HG03521 (cell line): ENCODE measurements at regions not wholly inside any gene's neighbourhood (a gene's known extent, or its start where the extent isn't known, plus 50 kb on each side); places are given as distances from the start of the nearest gene placed in this dataset.
"Not testable (repeated sequence)": the region's sequence is repeated elsewhere in the genome, so short reads cannot be mapped to it uniquely, and the experiment has no call there.

Source experiments
- ATAC-seq: cut with Tn5 transposase; IDR thresholded peaks from one replicate; pipeline ENCODE4 v1.9.1; 2021; ENCODE audit warnings: mild to moderate bottlenecking, moderate library complexity; ENCODE audit not compliant: unreplicated experiment

DNA sequence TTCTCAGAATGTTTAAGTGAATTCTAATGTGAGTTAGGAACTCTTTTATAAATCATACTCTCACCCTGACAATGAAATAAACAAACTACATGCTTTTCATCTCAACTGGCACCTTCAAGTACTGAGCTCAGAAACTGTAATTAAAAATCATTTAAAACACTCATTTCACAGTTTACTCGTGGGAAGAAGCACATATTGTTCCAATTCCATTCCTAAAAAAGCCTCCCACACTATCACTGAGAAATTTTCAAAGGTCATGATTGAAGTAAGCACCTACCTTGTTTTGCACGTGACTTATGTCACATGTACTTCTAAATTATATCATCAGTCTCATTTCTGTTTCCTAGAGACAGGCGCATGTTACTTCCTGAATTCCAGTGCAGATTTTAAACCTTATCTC lies 678.1 kb upstream of the SLC8A1 start:
- no peak for ATAC-seq

DNA sequence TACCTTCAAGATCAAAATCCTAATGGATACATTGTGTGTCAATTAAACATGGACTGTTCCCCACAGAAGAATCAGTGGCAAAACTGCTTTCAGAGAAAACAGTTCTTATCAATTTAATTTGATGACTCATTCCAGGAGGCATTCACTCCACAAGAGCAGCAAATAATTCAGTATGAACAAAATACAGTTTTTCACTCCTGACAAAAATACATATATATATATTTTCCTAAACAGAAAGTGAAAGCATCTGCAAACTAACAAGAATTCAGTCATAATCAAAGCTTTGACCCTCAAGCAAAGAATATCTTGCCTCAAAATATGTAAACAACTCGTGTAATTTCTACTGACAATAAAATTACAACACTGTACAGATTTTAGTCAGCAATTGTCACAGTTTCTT lies 685.1 kb upstream of the SLC8A1 start:
- ATAC-seq = no peak

DNA sequence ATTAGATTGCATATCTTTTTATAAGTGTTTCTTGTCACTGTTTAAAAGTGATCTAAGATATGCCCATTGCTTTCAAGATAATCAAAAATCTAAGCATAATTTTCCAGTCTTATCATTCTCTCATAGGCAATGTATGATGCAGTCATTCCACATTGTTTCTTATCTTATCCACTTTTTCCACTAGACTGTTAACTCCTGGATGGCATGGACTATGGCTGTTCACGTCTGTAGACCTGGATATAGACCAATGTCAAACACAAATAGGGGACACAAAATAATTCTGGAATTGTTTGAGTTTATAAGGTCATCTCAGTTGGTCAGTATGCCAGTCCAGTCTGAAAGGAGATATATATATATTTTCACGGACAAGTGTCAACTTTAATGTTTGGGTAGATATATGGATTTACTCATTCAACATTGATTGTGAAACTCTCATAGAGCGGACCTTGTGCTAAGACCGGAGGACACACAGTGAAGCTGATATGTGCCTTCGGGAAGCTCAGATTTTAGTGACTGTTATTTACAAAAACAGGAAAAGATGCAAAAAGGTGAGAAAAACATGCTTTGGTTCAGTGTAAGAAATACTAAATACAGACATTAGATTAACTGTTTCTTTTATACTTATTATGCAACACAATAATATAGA lies 689.4 kb upstream of the SLC8A1 start:
- no peak for ATAC-seq

DNA sequence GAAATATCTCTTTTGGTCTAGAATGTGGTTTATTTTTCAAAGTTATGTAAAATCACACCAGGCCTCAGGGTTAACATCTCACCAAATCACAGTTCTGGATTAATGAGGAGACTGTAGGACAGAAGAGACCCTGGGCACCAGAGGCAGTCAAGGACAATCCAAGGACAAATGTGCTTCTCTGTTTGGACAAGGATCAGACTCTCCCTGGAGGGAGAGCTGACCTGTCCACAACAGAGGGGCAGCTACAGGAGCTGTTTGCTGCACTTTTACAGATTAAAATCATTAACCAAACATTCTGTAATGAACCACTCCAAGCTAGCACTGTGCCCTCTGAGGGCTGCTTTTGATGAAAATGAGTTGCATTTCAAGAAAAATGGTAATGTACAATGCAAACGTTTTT lies 690.6 kb upstream of the SLC8A1 start:
- no peak for ATAC-seq

DNA sequence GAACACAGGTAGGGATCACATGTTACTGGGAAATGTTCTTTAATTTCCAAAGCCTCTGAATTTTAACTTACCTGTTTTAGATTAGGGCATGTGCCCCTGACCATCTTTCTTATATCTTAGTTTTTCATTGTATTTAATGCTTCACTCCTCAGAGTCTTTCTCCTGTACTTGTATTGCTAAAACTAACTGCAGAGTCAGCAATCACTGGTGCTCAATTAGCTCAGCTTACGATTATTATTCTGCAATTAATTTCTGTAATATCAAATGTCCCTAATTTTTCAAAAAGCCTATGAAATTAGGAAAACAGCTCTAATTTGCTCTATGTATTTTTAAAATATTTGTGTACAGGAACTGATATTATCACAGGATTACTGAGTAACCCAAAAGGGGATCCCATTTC lies 693.2 kb upstream of the SLC8A1 start:
- no peak for ATAC-seq

DNA sequence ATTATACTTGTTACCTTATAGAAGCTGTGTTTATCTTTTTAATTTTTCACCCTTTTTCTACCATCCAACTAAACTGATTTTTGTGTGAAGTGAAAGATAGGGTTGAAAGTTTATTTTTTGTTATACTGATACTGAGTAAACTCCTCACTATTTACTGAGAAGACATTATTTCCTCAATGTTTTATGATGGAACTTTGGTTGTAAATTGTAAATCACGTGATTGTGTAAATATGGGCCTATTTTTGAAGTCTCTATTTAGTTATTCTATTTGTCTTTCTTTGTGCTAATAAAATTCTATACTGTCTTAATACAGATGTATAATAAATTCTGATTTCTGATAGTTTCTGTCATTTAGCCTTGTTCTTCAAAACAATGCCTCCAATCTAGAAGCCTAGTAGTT lies 697.2 kb upstream of the SLC8A1 start:
- no peak for ATAC-seq

DNA sequence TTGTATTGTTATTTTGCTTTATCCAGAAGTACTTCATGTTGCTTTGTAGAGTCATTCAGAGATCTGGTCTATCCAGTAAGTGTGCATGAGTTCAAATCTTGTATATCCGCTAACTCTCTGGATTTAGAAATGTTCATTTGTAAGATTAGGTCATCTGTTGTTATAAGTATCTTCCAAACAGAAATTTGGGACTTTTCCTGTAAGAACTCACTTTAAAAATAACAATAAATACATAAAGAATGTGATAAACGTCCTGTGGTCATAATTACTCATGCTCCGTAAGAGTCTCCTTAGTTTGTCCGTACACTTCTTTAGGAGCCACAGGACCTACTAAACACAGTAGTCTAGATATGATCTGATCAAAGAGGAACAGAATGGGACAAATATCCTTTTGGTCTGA lies 699.9 kb upstream of the SLC8A1 start:
- no peak for ATAC-seq

DNA sequence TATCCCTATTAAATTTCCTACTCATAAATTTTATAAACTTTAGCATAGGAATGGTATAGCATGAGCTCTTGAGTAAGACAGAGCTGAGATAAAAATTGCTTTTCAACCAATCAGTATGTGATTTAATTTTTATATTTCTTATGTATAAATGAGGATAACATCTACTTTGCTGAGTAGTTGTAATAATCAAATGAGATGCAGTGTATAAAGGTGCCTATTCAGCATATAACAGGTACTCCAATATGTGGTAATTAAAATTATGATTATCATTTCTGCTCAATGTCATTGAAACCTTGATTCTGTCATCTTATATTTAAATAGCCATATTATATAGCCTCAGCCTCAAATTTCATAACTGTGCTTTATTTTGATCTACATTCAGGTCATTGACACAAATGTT lies 700.4 kb upstream of the SLC8A1 start:
- no peak for ATAC-seq

DNA sequence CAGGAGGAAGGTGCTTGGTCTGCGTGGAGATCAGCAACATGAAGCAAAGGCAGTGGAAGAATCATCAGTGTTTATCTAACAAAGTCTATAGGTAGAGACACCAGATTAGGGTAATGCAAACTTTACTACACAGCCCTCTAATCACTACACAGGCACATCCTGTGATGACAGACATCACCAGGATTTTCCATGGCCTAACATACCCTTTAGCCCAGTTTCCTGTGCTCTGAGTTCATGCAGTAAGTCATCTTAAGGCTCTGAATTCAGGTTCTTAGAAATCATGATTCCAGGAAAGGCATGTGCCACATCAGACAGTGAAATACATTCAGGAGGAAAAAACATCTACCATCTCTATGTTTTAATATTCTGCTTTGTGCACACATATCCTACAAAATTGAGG lies 708.5 kb upstream of the SLC8A1 start:
- ATAC-seq = no peak

DNA sequence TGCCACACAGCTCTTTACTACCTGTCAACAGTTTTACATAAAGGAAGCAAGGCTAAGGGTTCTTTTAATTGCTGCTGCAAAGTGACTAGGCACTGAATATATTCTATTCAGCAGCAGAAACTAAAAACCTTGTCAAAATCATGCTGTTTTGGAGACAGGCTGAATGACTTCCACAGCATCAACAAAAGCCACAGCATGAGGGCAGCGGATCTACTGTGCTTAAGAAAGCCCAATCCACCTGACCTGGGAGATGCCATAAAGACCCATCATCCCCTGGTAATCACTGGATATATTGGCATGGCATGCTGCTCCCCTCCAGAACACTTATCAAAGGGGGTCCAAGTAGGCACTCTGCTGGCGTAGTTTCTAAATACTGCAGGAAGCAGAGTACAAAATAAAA lies 715.1 kb upstream of the SLC8A1 start:
- no peak for ATAC-seq

DNA sequence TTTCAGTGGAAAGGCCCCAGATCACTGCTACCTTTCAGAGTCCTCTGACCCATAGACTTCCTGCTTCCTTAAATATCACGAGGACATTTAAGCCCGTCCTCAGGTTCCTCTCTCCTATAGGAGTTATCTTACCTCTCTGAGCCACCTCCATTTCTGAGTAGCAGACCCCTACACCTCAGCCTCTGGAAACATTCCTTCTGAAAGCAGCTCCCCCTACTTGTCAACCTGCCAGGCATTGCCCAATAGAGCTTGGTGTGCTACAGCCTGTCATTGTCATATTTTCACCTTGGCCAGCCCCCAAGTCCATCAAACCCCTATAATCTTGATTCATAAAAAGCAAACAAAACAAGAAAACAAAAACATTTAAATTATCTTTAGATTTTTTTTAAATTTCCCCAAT lies 717.9 kb upstream of the SLC8A1 start:
- no peak for ATAC-seq

DNA sequence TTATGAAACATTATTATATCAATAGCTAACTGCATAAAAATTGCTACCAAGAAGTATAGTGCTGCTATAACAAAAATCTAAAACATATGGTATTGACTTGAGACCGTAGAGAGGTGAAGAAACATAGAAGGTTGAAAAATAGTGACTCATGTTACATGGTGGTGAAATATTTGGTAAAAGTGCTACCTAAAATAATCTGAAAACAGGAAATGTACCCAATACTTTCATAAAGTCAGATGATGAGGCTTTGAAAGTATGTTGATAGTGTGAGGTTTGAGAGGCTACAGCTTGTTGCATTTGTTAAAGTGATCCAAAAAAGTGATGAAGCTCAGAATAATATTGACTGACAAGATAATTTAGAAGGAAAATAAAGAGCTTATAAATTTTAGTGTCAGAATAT lies 718.7 kb upstream of the SLC8A1 start:
- no peak for ATAC-seq

DNA sequence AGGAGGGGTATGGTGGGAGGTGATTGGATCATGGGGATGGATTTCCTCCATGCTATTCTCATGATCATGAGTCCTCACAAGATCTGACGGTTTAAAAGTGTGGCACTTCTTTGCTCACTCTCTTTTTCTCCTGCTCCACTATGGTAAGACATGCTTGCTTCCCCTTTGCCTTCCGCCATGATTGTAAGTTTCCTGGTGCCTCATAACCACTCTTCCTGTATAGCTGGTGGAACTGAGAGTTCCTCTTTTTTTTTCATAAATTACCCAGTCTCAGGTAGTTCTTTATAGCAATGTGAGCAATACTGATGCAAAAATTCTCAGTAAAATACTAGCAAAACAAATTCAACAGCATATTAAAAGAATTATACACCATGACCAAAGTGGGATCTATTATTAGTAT lies 728.5 kb upstream of the SLC8A1 start:
- ATAC-seq = no peak

DNA sequence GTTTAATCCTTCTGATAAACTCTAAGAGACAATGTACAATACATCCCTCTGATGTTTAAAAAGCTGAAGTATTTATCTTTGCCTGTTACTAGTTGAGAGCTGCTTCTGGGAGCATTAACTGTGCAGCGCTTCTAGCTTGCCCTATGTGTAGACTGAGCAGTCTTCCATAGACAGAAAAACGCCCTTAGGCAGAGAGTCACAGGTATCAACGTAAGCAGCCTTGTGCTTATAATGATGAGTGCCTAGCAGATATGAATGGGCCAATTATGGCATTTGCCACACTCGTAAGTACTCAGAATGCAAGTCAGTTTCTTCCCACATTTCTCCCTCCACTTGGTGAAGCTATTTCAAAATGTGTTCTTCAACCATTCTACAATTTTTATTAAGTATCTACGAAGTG lies 731.1 kb upstream of the SLC8A1 start:
- no peak for ATAC-seq

DNA sequence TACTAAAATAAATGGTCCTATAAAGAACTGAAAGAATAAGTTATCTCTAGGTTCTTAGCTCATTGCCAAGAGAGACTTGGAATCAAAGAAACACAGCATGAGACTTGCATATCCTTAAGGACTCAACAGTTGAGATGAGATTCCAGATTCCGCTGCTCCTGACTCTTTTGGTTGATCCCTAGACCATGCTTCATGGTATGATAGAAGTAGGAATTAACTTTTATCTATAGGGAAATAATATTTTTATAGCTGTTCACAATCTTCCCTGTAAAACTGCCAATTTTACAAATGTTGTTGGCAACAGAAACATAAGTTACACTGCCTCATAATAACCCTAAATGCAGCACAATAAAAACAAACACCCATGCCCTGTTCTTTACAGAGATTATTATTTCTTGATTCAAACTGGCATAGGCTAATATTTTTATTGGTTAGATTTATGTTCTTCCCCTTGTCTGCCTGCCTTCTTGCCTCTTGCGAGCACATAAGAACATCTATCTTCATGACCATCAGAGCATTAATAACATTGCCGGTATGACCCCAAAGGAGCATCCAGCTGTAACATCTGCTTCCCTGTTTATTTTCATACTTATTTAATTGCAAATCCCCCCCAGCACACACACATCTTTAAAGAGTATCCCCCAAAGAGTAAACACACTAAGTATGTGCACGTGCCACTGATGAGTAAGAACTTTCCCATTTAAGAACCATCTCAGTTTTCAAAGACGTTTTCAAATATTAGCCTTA lies 735.7 kb upstream of the SLC8A1 start:
- no peak for ATAC-seq

DNA sequence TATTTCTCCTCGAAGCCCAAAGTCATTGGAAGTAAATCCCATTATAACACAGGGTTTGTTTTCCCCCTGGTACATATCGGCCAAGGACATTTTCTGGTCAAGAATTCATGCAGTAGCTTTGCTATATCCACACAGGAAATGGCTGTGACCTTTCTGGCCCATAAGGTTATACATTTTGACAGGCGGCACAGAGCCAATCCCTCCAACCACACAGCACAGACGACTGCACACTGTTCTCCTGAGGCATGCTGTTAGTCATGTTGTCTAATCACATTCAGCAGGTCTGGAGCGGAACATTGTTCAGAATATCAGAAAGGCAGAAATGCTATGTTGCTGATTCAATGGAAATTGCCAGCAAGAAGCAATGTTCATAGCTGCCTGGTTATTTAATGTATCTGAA lies 742.3 kb upstream of the SLC8A1 start:
- ATAC-seq = no peak

DNA sequence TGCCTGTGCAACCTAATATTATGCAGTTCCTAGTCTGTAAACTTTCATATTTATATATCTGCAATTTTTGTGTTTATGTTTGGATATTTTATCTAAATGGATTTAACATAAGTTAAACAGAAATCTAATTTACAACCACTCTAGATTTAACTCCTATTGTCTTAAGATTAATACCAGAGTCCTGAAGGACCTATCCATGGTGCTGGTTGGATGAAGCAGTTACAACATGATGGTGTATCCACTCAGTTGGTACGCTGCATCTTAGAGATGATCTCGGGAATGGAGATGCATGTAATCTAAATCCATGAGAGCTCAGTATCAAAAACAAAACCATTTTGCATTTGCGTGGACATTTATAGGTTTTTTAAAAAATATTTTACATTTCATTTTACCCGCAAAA lies 745.9 kb upstream of the SLC8A1 start:
- ATAC-seq = no peak

DNA sequence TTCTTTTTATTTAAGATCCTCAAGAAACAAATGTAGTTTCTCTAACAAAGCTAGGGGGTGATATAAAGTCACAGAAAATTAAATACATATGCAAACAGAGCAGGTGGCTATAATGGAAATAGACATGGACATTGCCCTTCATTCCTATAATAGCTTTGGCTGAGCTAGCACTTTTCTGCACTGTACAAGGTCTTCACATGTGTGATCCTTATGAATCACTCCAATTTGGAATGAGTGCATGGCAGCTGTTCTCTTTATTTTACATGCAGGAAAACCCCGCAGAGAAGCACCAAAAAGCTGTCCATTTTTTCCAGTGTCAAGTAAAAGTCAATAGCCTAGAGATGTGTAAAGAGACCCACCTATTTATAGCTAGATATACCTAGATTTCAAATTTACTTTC lies 747.4 kb upstream of the SLC8A1 start:
- ATAC-seq = no peak

DNA sequence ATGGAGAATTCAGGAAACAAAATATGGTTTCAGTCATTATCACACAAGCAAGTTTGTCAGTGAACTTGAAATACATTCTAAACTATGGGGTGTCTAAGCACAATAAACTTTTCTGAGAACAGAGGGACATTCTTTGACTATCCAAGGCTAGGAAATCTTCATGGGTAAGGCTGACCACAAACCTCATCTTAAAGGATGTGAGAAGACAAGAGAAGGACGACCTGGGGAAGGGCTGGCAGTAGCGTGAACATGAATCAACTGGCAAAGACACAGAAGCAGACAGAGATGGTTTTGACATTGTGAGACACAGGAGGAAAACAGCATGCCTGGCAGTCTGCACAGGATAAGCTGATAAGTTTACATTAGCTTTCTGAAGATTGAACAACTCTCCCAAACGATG lies 752.4 kb upstream of the SLC8A1 start:
- ATAC-seq = no peak

DNA sequence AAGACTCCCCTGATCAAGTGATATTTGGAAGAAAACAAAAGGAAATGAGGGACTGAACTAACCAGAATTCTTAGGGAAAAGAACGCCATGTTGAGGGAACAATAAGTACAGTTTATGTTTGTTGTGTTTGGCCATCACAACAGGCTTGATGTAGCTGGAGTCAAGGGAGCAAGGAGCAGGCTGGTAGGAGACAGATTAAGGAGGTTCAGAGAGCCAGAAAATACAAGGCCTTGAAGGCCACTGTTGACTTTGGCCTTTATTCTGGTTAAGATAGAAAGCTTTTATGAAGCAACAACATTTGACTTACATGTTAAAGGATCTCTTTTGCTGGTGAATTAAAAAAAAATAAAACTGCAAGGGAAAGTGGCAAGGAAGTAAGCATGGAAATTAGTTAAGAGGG lies 754.1 kb upstream of the SLC8A1 start:
- no peak for ATAC-seq

DNA sequence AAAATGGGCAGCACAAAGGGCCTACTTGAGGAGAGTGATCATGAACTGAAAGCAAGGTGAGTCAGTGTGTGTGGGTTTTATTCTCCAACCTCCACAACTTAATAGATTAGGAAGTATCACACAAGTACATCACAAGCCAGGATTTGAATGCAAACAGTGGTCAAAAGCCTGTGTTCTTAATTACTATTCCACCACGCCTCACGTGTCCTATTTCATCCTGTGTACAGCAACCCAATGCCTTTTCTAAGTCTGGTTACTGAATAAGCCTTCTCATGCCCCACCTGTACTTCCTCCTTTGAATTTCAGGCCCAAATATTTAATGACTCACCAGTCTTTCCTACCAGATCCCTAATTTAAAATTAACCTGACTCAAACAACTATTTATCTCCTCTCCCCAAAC lies 755.7 kb upstream of the SLC8A1 start:
- ATAC-seq = no peak

DNA sequence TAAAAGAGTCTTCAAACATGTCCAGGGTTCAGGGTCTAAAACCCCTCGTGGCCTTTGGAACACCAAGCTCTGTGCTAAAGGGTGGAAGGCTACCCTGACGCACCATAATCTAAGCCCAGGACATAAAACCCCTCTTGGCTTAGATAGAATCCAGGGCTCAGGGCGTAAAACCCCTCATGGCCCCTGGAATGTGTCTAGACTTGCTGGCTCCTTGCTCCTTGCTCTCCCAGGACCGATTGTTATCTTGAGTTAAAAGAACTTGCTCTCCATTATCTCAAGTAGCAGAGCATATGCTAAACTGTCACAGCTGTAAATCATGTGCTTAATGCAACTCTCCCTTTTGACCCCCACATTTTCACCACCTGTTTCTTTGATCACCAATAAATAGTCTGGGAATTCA lies 758.1 kb upstream of the SLC8A1 start:
- not testable (repeated sequence) for ATAC-seq

DNA sequence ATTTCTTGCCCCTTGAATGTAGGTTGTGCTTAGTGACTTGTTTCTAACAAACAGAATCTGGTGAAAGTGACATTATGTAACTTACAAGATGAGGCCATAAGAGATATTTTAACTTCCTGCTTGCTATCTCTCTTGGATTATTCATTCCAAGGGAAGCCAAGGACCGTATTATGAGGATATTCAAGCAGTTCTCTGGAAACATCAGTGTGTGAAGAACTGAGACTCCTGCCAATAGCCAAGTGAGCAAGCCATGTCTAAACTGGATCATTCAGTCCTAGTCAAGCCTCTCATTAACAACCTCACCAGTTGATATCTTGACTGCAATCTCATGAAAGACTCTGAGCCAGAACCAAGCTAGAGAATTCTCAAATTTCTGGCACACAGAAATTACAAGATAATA lies 765.1 kb upstream of the SLC8A1 start:
- ATAC-seq = no peak
